ENCODE measurements at regions not wholly inside any gene's neighbourhood (a gene's known extent, or its start where the extent isn't known, plus 50 kb on each side); places are given as distances from the start of the nearest gene placed in this dataset.

- intact Hi-C loops (cut with DNase I), result no loop called here
- no peak for DNase-seq
- no peaks in the 10 kb centered on the region for H3K36me3 ChIP-seq
Measured at GRCh38 chr5:166004006-166004405, 2287.4 kb upstream of the WWC1 start.

GRCh38 chr5:166013415-166013814 is 2278.0 kb upstream of the WWC1 start:
- no peaks in the 10 kb centered on the region for H3K9me3 ChIP-seq
- intact Hi-C loops (cut with DNase I), result no loop called here
- H3K27me3 ChIP-seq, result no peaks in the 10 kb centered on the region
- 81 to 88% methylated on average over 4 of the region's 4 CpGs for WGBS, 2 donors
- no peaks in the 10 kb centered on the region for H3K36me3 ChIP-seq
- no peak for DNase-seq
- H3K4me3 ChIP-seq (replicated peaks in 1 of 3), result no peak overlapping the region
- TF ChIP-seq POLR2A (IDR thresholded peaks at IDR 0.05), result no peak
- TF ChIP-seq CTCF (IDR thresholded peaks at IDR 0.05), result no peak
- H3K27ac ChIP-seq, result no peak overlapping the region
- H3K4me1 ChIP-seq, result no peaks in the 10 kb centered on the region

More at GRCh38 chr5:166004006-166004405, 2287.4 kb upstream of the WWC1 start:
- 17 to 23% methylated on average over 2 of the region's 2 CpGs for WGBS, 2 donors
- no peaks in the 10 kb centered on the region for H3K27me3 ChIP-seq
- H3K4me1 ChIP-seq, result no peaks in the 10 kb centered on the region
- no peak overlapping the region for H3K4me3 ChIP-seq (replicated peaks in 1 of 3)
- H3K27ac ChIP-seq, result no peak overlapping the region
- no peaks in the 10 kb centered on the region for H3K9me3 ChIP-seq
- TF ChIP-seq CTCF (IDR thresholded peaks at IDR 0.05) (no peak), POLR2A (IDR thresholded peaks at IDR 0.05) (no peak)

GRCh38 chr5:166014256-166014655 is 2277.2 kb upstream of the WWC1 start:
- no peaks in the 10 kb centered on the region for H3K36me3 ChIP-seq
- intact Hi-C loops (cut with DNase I), result no loop called here
- no peaks in the 10 kb centered on the region for H3K27me3 ChIP-seq
- TF ChIP-seq POLR2A (IDR thresholded peaks at IDR 0.05) (no peak), CTCF (IDR thresholded peaks at IDR 0.05) (no peak)
- no peak overlapping the region for H3K27ac ChIP-seq
- no peak for DNase-seq
- H3K9me3 ChIP-seq, result no peaks in the 10 kb centered on the region
- H3K4me1 ChIP-seq, result no peaks in the 10 kb centered on the region
- WGBS, 2 donors, result 73 to 84% methylated on average over 2 of the region's 2 CpGs
- H3K4me3 ChIP-seq (replicated peaks in 1 of 3), result no peak overlapping the region

- 74 to 84% methylated on average over 1 of the region's 1 CpG for WGBS, 2 donors
- H3K27me3 ChIP-seq, result no peaks in the 10 kb centered on the region
- intact Hi-C loops (cut with DNase I), result no loop called here
- no peak for TF ChIP-seq POLR2A (IDR thresholded peaks at IDR 0.05)
- TF ChIP-seq CTCF (IDR thresholded peaks at IDR 0.05), result no peak
- no peaks in the 10 kb centered on the region for H3K4me1 ChIP-seq
- no peaks in the 10 kb centered on the region for H3K9me3 ChIP-seq
- no peak overlapping the region for H3K27ac ChIP-seq
- H3K4me3 ChIP-seq (replicated peaks in 1 of 3), result no peak overlapping the region
- no peak for DNase-seq
- H3K36me3 ChIP-seq, result no peaks in the 10 kb centered on the region
Measured at GRCh38 chr5:166018716-166019115, 2272.7 kb upstream of the WWC1 start.

GRCh38 chr5:166022065-166022464 is 2269.4 kb upstream of the WWC1 start:
- H3K9me3 ChIP-seq, result no peaks in the 10 kb centered on the region
- no peak for TF ChIP-seq CTCF (IDR thresholded peaks at IDR 0.05)
- TF ChIP-seq POLR2A (IDR thresholded peaks at IDR 0.05), result no peak
- H3K27ac ChIP-seq, result no peak overlapping the region
- intact Hi-C loops (cut with DNase I), result no loop called here
- H3K4me1 ChIP-seq, result no peaks in the 10 kb centered on the region
- no peaks in the 10 kb centered on the region for H3K36me3 ChIP-seq
- DNase-seq, result no peak
- H3K4me3 ChIP-seq (replicated peaks in 1 of 3), result no peak overlapping the region
- H3K27me3 ChIP-seq, result no peaks in the 10 kb centered on the region

All from thyroid gland (tissue), 4 donors.